ENCODE measurements at regions not wholly inside any gene's neighbourhood (a gene's known extent, or its start where the extent isn't known, plus 50 kb on each side); places are given as distances from the start of the nearest gene placed in this dataset.

DNA sequence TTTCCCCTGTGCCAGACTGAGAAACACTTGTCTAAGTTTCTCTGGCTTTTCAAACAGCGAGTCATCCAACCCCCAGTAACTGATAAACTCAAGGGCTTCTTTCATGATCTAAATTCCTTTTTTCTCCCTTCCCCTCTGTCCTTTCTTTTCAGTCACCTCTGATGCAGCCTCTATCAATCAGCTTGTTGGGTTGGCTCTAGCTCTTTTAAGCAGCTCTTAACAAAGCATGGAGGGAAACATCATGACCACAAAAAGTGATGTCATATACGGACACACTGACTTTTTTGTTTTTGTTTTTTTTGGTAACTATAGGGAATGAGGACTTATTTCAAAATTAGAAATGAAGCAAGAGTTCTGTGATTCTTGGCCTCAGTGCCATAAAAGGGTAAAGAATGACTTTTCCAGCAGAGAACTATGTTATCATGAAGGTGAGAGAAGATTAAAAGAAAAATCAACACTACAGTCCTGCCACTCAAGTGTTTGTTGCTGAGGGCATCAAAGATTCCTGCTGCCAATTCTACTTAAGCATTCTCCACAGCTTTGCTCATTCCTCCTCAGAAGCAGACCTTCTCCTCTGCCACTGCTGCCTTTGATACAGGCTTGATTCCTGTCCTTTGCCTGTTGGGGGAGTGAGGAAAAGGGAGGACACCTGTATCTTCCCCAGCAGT lies 457.0 kb upstream of the ONECUT1 start:
- WGBS, 2 donors: 29 to 44% methylated on average over 2 of the region's 2 CpGs
- no peaks in the 10 kb centered on the region for H3K36me3 ChIP-seq
- intact Hi-C loops (cut with DNase I): no loop called here
- H3K4me1 ChIP-seq: no peaks in the 10 kb centered on the region
- no peak overlapping the region for H3K4me3 ChIP-seq (replicated peaks in 1 of 3)
- TF ChIP-seq POLR2A (IDR thresholded peaks at IDR 0.05): no peak
- TF ChIP-seq, protein P1, sequence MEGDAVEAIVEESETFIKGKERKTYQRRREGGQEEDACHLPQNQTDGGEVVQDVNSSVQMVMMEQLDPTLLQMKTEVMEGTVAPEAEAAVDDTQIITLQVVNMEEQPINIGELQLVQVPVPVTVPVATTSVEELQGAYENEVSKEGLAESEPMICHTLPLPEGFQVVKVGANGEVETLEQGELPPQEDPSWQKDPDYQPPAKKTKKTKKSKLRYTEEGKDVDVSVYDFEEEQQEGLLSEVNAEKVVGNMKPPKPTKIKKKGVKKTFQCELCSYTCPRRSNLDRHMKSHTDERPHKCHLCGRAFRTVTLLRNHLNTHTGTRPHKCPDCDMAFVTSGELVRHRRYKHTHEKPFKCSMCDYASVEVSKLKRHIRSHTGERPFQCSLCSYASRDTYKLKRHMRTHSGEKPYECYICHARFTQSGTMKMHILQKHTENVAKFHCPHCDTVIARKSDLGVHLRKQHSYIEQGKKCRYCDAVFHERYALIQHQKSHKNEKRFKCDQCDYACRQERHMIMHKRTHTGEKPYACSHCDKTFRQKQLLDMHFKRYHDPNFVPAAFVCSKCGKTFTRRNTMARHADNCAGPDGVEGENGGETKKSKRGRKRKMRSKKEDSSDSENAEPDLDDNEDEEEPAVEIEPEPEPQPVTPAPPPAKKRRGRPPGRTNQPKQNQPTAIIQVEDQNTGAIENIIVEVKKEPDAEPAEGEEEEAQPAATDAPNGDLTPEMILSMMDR (IDR thresholded peaks at IDR 0.05): no peak
- no peak for DNase-seq
- H3K27me3 ChIP-seq: no peaks in the 10 kb centered on the region
- no peak overlapping the region for H3K27ac ChIP-seq
- no peaks in the 10 kb centered on the region for H3K9me3 ChIP-seq

- 67 to 71% methylated on average over 1 of the region's 1 CpG for WGBS, 2 donors
- no peaks in the 10 kb centered on the region for H3K9me3 ChIP-seq
- no peak overlapping the region for H3K4me3 ChIP-seq (replicated peaks in 1 of 3)
- DNase-seq: no peak
- intact Hi-C loops (cut with DNase I): no loop called here
- H3K27ac ChIP-seq: no peak overlapping the region
- no peaks in the 10 kb centered on the region for H3K36me3 ChIP-seq
- no peaks in the 10 kb centered on the region for H3K27me3 ChIP-seq
- TF ChIP-seq, protein P1 (IDR thresholded peaks at IDR 0.05): no peak
- TF ChIP-seq POLR2A (IDR thresholded peaks at IDR 0.05): no peak
- H3K4me1 ChIP-seq: no peaks in the 10 kb centered on the region
These were observed 456.3 kb upstream of the ONECUT1 start for GRCh38 chr15:53246404-53246803.

DNA sequence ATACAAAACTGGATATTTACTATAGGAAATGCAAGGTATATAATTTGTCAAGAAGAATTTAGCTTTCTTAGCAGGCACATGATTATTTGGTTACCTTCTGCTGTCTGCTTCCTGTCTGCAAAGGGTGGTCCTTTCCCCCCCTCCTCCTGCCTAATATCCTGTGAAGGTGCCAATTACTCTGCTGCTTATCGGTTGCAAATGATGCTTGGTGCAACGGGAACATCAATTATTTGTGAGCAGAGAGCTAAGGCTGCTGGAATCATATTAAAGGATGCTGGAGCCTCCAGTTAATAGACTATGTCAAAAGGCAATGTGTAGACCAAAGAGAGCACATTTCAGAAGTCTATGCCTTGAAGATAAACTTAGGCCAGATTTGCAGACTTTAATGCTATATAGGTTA lies 443.7 kb upstream of the ONECUT1 start:
- no peaks in the 10 kb centered on the region for H3K9me3 ChIP-seq
- 24 to 43% methylated on average over 2 of the region's 2 CpGs for WGBS, 2 donors
- no peaks in the 10 kb centered on the region for H3K4me1 ChIP-seq
- H3K27me3 ChIP-seq: no peaks in the 10 kb centered on the region
- H3K4me3 ChIP-seq (replicated peaks in 1 of 3): no peak overlapping the region
- H3K27ac ChIP-seq: no peak overlapping the region
- DNase-seq: no peak
- H3K36me3 ChIP-seq: no peaks in the 10 kb centered on the region
- TF ChIP-seq POLR2A (IDR thresholded peaks at IDR 0.05): no peak
- TF ChIP-seq, protein P1 (IDR thresholded peaks at IDR 0.05): no peak
- intact Hi-C loops (cut with DNase I): no loop called here

- 89 to 90% methylated on average over 1 of the region's 1 CpG for WGBS, 2 donors
- no peaks in the 10 kb centered on the region for H3K9me3 ChIP-seq
- no peak overlapping the region for H3K4me3 ChIP-seq (replicated peaks in 1 of 3)
- no peaks in the 10 kb centered on the region for H3K27me3 ChIP-seq
- H3K36me3 ChIP-seq: no peaks in the 10 kb centered on the region
- intact Hi-C loops (cut with DNase I): no loop called here
- H3K4me1 ChIP-seq: no peaks in the 10 kb centered on the region
- H3K27ac ChIP-seq: no peak overlapping the region
- no peak for TF ChIP-seq POLR2A (IDR thresholded peaks at IDR 0.05)
- TF ChIP-seq, protein P1 (IDR thresholded peaks at IDR 0.05): no peak
- no peak for DNase-seq
These were observed 440.3 kb upstream of the ONECUT1 start for GRCh38 chr15:53230473-53230872.

- Histone ChIP-seq H3K9me3 (no peaks in the 10 kb centered on the region), H3K27me3 (no peaks in the 10 kb centered on the region), H3K4me1 (no peaks in the 10 kb centered on the region), H3K4me3 (replicated peaks in 1 of 3) (no peak overlapping the region), H3K27ac (no peak overlapping the region), H3K36me3 (no peaks in the 10 kb centered on the region)
- DNase-seq: no peak
- TF ChIP-seq, protein P1 (IDR thresholded peaks at IDR 0.05): no peak
- TF ChIP-seq POLR2A (IDR thresholded peaks at IDR 0.05): no peak
- 68 to 76% methylated on average over 2 of the region's 2 CpGs for WGBS, 2 donors
- intact Hi-C loops (cut with DNase I): no loop called here
These were observed 436.4 kb upstream of the ONECUT1 start for GRCh38 chr15:53226559-53226958.
